Retinal pigment epithelial cell (primary cell): ENCODE measurements at regions not wholly inside any gene's neighbourhood (a gene's known extent, or its start where the extent isn't known, plus 50 kb on each side); places are given as distances from the start of the nearest gene placed in this dataset.
A peak's percentile ranks its signal among the peaks of the same experiment; 100 is the strongest.
"Not testable (repeated sequence)": the region's sequence is repeated elsewhere in the genome, so short reads cannot be mapped to it uniquely, and the experiment has no call there.

Experiments used
- DNase-seq: peaks from one replicate; pipeline ENCODE4 v3.0.0-alpha.2; 2010; ENCODE audit warnings: low read depth
- H3K4me3 ChIP-seq: 2 replicates; pipeline ENCODE4 v1.5.1; 2011; ENCODE audit warnings: mild to moderate bottlenecking, low read length, control low read depth, moderate library complexity
- CTCF ChIP-seq: conservative IDR thresholded peaks from 2 replicates; pipeline ENCODE4 v1.5.1; 2011; ENCODE audit warnings: low read depth, low read length, control low read depth, inconsistent platforms

DNA sequence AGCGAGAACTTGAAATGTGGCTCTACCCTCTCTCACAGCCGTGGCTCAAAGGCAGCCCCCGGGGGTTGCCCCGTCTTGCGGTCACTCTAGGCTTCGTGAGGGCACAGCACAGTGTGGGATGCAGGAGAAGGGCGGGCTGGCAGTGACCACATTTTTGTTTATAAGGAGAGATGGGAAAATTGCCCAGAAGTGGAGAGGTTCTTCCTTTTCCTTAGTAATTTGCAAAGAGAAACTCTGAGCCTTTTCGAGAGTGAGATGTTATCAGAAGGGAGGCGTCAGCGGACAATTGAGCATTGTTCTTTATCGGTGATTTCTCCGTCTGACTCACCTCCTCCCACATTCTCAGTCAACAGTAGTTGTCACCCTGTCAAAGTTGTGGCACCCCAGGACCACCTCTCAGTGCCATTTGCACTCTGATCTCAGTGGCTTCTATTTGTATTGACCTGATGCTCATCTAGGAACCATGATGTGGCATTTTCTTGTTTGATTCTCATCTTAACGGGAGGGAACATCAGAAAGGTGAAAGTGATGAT, 89.6 kb downstream of the ACAA2 start:
- no peak for TF ChIP-seq CTCF
- no peak overlapping the region for H3K4me3 ChIP-seq
- DNase-seq: peak; percentile 59

DNA sequence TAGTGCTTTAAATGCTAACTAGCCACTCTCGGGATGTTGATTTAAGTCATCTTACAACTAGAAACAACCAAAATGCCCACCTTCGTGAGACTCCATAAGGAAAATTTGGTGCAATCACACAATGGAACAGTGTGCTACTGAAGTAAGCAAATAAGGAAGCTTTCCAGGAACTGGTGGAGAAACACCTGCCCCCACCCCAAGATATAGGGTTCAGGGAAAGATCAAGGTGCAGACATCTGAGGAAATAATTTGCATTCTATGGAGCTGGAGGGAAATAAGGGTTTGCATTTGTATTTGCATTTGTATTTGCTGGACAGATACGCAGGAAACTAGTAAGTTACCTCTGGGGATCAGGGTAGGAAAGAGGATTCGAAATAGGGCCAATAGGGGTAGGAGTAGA, 90.9 kb downstream of the ACAA2 start:
- DNase-seq: no peak
- no peak overlapping the region for H3K4me3 ChIP-seq
- no peak for TF ChIP-seq CTCF

DNA sequence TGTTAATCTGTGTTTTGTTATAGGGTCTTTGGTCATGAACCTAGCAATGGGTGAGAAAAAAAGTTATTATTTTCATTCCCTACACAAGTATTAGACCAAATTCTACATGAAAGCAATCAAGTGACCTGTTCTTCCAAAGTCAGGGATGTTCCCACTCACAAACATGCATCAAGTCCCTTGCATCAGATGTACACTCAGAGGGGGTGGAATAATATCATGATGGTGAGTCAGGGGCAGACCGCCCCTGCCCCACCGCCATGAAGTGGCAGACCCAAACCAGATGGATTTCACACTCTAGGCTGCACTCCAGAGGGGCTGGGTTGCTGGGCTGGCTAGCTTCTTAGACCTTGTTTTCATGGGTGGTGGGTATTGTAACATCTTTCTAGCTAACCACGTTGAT, 91.4 kb downstream of the ACAA2 start:
- TF ChIP-seq CTCF: no peak
- no peak for DNase-seq
- H3K4me3 ChIP-seq: no peak overlapping the region

DNA sequence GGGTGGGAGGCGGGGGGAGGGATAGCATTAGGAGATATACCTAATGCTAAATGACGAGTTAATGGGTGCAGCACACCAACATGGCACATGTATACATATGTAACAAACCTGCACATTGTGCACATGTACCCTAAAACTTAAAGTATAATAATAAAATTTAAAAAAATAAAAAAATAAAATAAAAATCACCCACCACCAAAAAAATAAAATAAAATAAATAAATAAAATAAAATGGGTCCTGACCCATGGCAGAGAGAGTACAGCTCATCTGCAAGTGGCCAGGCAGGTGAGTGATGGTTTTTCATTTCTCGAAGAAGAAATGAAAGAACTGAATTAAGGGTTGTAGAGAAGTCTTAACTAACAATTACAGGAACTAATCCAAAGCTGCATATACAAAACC, 92.4 kb downstream of the ACAA2 start:
- not testable (repeated sequence) for H3K4me3 ChIP-seq, DNase-seq

- no peak for TF ChIP-seq CTCF
- no peak overlapping the region for H3K4me3 ChIP-seq
- no peak for DNase-seq
Observed at GRCh38 chr18:49717617-49718016, 95.7 kb downstream of the ACAA2 start.

DNA sequence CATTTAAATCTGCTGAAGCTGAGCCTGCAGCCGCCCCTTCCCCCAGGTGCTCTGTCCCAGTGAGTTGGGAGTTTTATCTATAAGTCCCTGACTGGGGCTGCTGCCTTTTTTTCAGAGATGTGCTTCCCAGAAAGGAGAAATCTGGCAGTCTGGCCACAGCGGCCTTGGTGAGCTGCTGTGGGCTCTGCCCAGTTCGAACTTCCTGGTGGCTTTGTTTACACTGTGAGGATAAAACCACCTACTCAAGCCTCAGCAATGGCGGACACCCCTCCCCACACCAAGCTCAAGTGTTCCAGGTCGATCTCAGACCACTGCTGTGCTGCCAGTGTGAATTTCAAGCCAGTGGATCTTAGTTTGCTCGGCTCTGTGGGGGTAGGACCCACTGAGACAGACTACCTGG, 97.3 kb downstream of the ACAA2 start:
- no peak for DNase-seq
- H3K4me3 ChIP-seq: no peak overlapping the region
- TF ChIP-seq CTCF: no peak

GRCh38 chr18:49709347-49709690, 104.0 kb downstream of the ACAA2 start:
- no peak for TF ChIP-seq CTCF

More at GRCh38 chr18:49709347-49709690, 104.0 kb downstream of the ACAA2 start:
- DNase-seq: no peak
- no peak overlapping the region for H3K4me3 ChIP-seq
